Endothelial cell of umbilical vein (primary cell): ENCODE measurements at regions not wholly inside any gene's neighbourhood (a gene's known extent, or its start where the extent isn't known, plus 50 kb on each side); places are given as distances from the start of the nearest gene placed in this dataset.

Source experiments
- BruUV-seq: library from RNA; stranded (reverse); fragments of 400-500 nt; replicated peaks from 2 replicates; lab custom pipeline; 2021; lab: Mats Ljungman, UMichigan
- CTCF ChIA-PET: fragments of 300-600, 350-600 bp; sonication (Branson Sonifier 250); formaldehyde crosslinking; loops from one replicate; lab custom pipeline; 2021; ENCODE audit warnings: antibody characterized with exemption, inconsistent platforms; lab: Charles Lee
- POLR2A ChIA-PET: fragments of 300-600, 350-600 bp; sonication (Branson Sonifier 250); formaldehyde crosslinking; loops from one replicate; lab custom pipeline; 2021; ENCODE audit warnings: antibody characterized with exemption, inconsistent platforms; lab: Charles Lee
- DNase-seq: peaks from one replicate; pipeline ENCODE4 v3.0.0-alpha.2; 2011; ENCODE audit warnings: low read depth, low spot score
- FAIRE-seq: peaks from 2 replicates; lab custom pipeline; 2011; peaks lifted over from hg19 to GRCh38; lab: Jason Lieb, UNC
- H2AFZ ChIP-seq: 2 replicates; pipeline ENCODE4 v1.6.0; 2012; ENCODE audit warnings: low read depth, low read length, control low read depth, inconsistent platforms
- H3K27ac ChIP-seq: 2 replicates; pipeline ENCODE4 v1.5.1; 2011; ENCODE audit warnings: low read depth, mild to moderate bottlenecking, control low read depth, low read length, moderate library complexity; ENCODE audit not compliant: insufficient read depth
- H3K27me3 ChIP-seq, 2 experiments: 2 replicates each; pipeline versions ENCODE4 v1.6.0 to v1.6.1; 2011; ENCODE audit warnings: low read length in 2 of 2, mixed read lengths in 1 of 2; ENCODE audit not compliant: control insufficient read depth in 2 of 2, insufficient read depth in 2 of 2
- H3K36me3 ChIP-seq, 2 experiments: 2 replicates in 1 of 2; 3 replicates in 1 of 2; pipeline ENCODE4 v1.5.1; 2011; ENCODE audit warnings: low read length in 2 of 2, mild to moderate bottlenecking in 1 of 2, moderate library complexity in 1 of 2; ENCODE audit not compliant: control insufficient read depth in 2 of 2, insufficient read depth in 2 of 2; ENCODE audit errors: extremely low read depth in 1 of 2
- H3K4me1 ChIP-seq: 3 replicates; pipeline ENCODE4 v1.5.1; 2011; ENCODE audit warnings: mild to moderate bottlenecking, low read length; ENCODE audit not compliant: control insufficient read depth, insufficient read depth; ENCODE audit errors: extremely low read depth
- H3K4me2 ChIP-seq: 2 replicates; pipeline ENCODE4 v1.6.1; 2011; ENCODE audit warnings: low read length, control low read depth, mixed read lengths; ENCODE audit not compliant: insufficient read depth
- H3K4me3 ChIP-seq, 3 experiments: fragments of 200-600 bp in 1 of 3; sonication (generic), shearing (Covaris generic) in 1 of 3; replicated peaks in 1 of 3; 2 replicates each; pipeline ENCODE4 v1.5.1; 2011 to 2016; ENCODE audit warnings: control low read depth in 3 of 3, low read length in 3 of 3, mild to moderate bottlenecking in 2 of 3, inconsistent platforms in 1 of 3, low read depth in 1 of 3, moderate library complexity in 1 of 3; ENCODE audit not compliant: insufficient read depth in 1 of 3
- H3K79me2 ChIP-seq: 2 replicates; pipeline ENCODE4 v1.6.0; 2012; ENCODE audit warnings: low read length, inconsistent platforms; ENCODE audit not compliant: control insufficient read depth, insufficient read depth
- H3K9ac ChIP-seq: replicated peaks from 2 replicates; pipeline ENCODE3; 2011; ENCODE audit warnings: low read length, control low read depth; ENCODE audit not compliant: insufficient read depth; ENCODE audit errors: extremely low read depth
- H3K9me1 ChIP-seq: replicated peaks from 3 replicates; pipeline ENCODE4 v1.6.0; 2011; ENCODE audit warnings: mild to moderate bottlenecking, low read length; ENCODE audit not compliant: control insufficient read depth, insufficient read depth; ENCODE audit errors: extremely low read depth
- H3K9me3 ChIP-seq: replicated peaks from 2 replicates; pipeline ENCODE4 v1.5.1; 2012; ENCODE audit warnings: low read length, inconsistent platforms; ENCODE audit not compliant: control insufficient read depth, insufficient read depth
- H4K20me1 ChIP-seq: replicated peaks from 2 replicates; pipeline ENCODE3; 2011; ENCODE audit warnings: mild to moderate bottlenecking, low read length; ENCODE audit not compliant: control insufficient read depth, insufficient read depth; ENCODE audit errors: extremely low read depth
- CTCF ChIP-seq, 2 donors: IDR thresholded peaks; 1 replicate in 1 of 2; 2 replicates in 1 of 2; pipeline ENCODE4 v1.5.1; 2011; ENCODE audit warnings: low read length in 2 of 2, mild to moderate bottlenecking in 2 of 2, moderate library complexity in 2 of 2, control low read depth in 1 of 2, inconsistent platforms in 1 of 2, low read depth in 1 of 2; ENCODE audit not compliant: insufficient read depth in 1 of 2; ENCODE audit errors: extremely low read depth in 1 of 2
- EZH2 ChIP-seq: IDR thresholded peaks from 2 replicates; pipeline ENCODE4 v1.6.1; 2012; ENCODE audit warnings: borderline replicate concordance, low read depth, mild to moderate bottlenecking, moderate library complexity, low read length, inconsistent platforms; ENCODE audit not compliant: severe bottlenecking
- FOS ChIP-seq: IDR thresholded peaks from 2 replicates; pipeline ENCODE4 v1.6.1; 2011; ENCODE audit warnings: mild to moderate bottlenecking, low read length, moderate library complexity, borderline replicate concordance; ENCODE audit not compliant: insufficient read depth
- GATA2 ChIP-seq: IDR thresholded peaks from 2 replicates; pipeline ENCODE4 v1.7.0; 2011; ENCODE audit warnings: low read depth, mild to moderate bottlenecking, moderate library complexity, mixed read lengths, low read length; ENCODE audit not compliant: insufficient read length, insufficient read depth
- JUN ChIP-seq: IDR thresholded peaks from 2 replicates; pipeline ENCODE4 v1.6.1; 2011; ENCODE audit warnings: borderline replicate concordance, low read depth; ENCODE audit not compliant: insufficient read length, insufficient read depth
- MAX ChIP-seq: IDR thresholded peaks from 2 replicates; pipeline ENCODE4 v1.6.1; 2011; ENCODE audit not compliant: insufficient read depth, insufficient read length
- MYC ChIP-seq: IDR thresholded peaks from one replicate; pipeline ENCODE4 v1.6.1; 2011; ENCODE audit warnings: mild to moderate bottlenecking, low read depth, low read length
- POLR2A ChIP-seq: IDR thresholded peaks from 2 replicates; pipeline ENCODE4 v1.6.1; 2012; ENCODE audit warnings: low read depth, mild to moderate bottlenecking, control low read depth, low read length
- POLR2AphosphoS5 ChIP-seq: IDR thresholded peaks from 2 replicates; pipeline ENCODE4 v1.6.1; 2012; ENCODE audit warnings: low read depth, mild to moderate bottlenecking, control low read depth, low read length, moderate library complexity; ENCODE audit not compliant: insufficient read depth
- dilution Hi-C: fragments of 300-500 bp; cut with MboI; formaldehyde crosslinking; loops from one replicate; pipeline ENCODE4 v1.15.0; 2019; ENCODE audit warnings: low sequenced_read_pairs; ENCODE audit not compliant: extremely low pct_ligation_motif_present
- intact Hi-C: fragments of 100-400 bp; cut with micrococcal nuclease; formaldehyde crosslinking; loops from one replicate; pipeline ENCODE4 v1.10.0; 2022

- Histone ChIP-seq H3K9me1 (no peaks in the 10 kb centered on the region), H3K9me3 (no peaks in the 10 kb centered on the region), H4K20me1 (no peaks in the 10 kb centered on the region), H3K79me2 (no peaks in the 10 kb centered on the region), H3K27ac (no peak overlapping the region), H3K4me1 (no peaks in the 10 kb centered on the region), H3K36me3 (no peaks in the 10 kb centered on the region), H3K4me2 (no peak overlapping the region), H2AFZ (no peak overlapping the region), H3K27me3 (no peaks in the 10 kb centered on the region), H3K4me3 (no peak overlapping the region), H3K9ac (no peak overlapping the region)
- POLR2A ChIA-PET: no interaction called here
- CTCF ChIA-PET: interaction anchor here (0.9 kb wide), 1 partner anchor 18 kb away, joined by 3 read pairs; no protein-coding TSS in a partner anchor
- no TSS peak for BruUV-seq
- no peak for TF ChIP-seq JUN
- TF ChIP-seq MYC: no peak
- TF ChIP-seq POLR2A: no peak
- no peak for TF ChIP-seq FOS
- no peak for TF ChIP-seq CTCF (IDR thresholded peaks at IDR 0.05; ENCODE audit: extremely low read depth in 1 of 2, insufficient read depth in 1 of 2, low read depth in 1 of 2, low read length in 2 of 2)
- no peak for TF ChIP-seq EZH2
- no peak for TF ChIP-seq POLR2AphosphoS5
- no peak for TF ChIP-seq GATA2
- TF ChIP-seq MAX: no peak
- dilution Hi-C loops: no loop called here
- no peak for FAIRE-seq
- intact Hi-C loops: no loop called here
- no peak for DNase-seq
Measured at GRCh38 chr10:115029452-115030375, 63.5 kb upstream of the ATRNL1 start.
